Naive thymus-derived CD4-positive, alpha-beta T cell (primary cell): ENCODE measurements at regions not wholly inside any gene's neighbourhood (a gene's known extent, or its start where the extent isn't known, plus 50 kb on each side); places are given as distances from the start of the nearest gene placed in this dataset.
"Not testable (repeated sequence)": the region's sequence is repeated elsewhere in the genome, so short reads cannot be mapped to it uniquely, and the experiment has no call there.

Source experiments
- ATAC-seq: fragments of 150-1000 bp; cut with Tn5 transposase; 2 replicates; pipeline ENCODE4 v1.10.0; 2021; ENCODE audit warnings: mild to moderate bottlenecking, moderate library complexity
- CTCF ChIA-PET: fragments of 350-600 bp; sonication (Branson Sonifier 250); formaldehyde crosslinking; loops from one replicate; lab custom pipeline; 2021; ENCODE audit warnings: antibody characterized with exemption; lab: Charles Lee
- POLR2A ChIA-PET: fragments of 350-600 bp; sonication (Branson Sonifier 250); formaldehyde crosslinking; loops from one replicate; lab custom pipeline; 2021; ENCODE audit warnings: antibody characterized with exemption, inconsistent platforms; lab: Charles Lee
- DNase-seq, 9 donors: peaks; one replicate each; pipeline versions ENCODE4 v3.0.0 to v3.0.0-alpha.2; 2020 to 2022; ENCODE audit warnings: mixed read lengths in 1 of 9
- H3K27ac ChIP-seq: one replicate; pipeline ENCODE4 v1.7.0; 2013; ENCODE audit warnings: mild to moderate bottlenecking, low read depth, low read length, moderate library complexity
- H3K27me3 ChIP-seq, 2 donors: one replicate each; pipeline ENCODE4 v1.7.0; 2013; ENCODE audit warnings: low read length in 2 of 2, mild to moderate bottlenecking in 2 of 2, moderate library complexity in 2 of 2; ENCODE audit not compliant: control insufficient read depth in 2 of 2, insufficient read depth in 2 of 2
- H3K36me3 ChIP-seq, 3 experiments: 1 replicate in 2 of 3; 2 replicates in 1 of 3; pipeline ENCODE4 v1.7.0; 2013; ENCODE audit warnings: low read length in 3 of 3, mild to moderate bottlenecking in 3 of 3, moderate library complexity in 1 of 3; ENCODE audit not compliant: insufficient read depth in 3 of 3, control insufficient read depth in 2 of 3
- H3K4me1 ChIP-seq, 2 donors: one replicate each; pipeline ENCODE4 v1.7.0; 2013; ENCODE audit warnings: low read length in 2 of 2, mild to moderate bottlenecking in 2 of 2, moderate library complexity in 1 of 2; ENCODE audit not compliant: control insufficient read depth in 2 of 2, insufficient read depth in 2 of 2
- H3K4me3 ChIP-seq: 2 replicates; pipeline ENCODE4 v1.7.0; 2013; ENCODE audit warnings: mild to moderate bottlenecking, low read length
- H3K9me3 ChIP-seq, 3 experiments: 1 replicate in 2 of 3; 2 replicates in 1 of 3; pipeline ENCODE4 v1.7.0; 2013; ENCODE audit warnings: low read length in 3 of 3; ENCODE audit not compliant: control insufficient read depth in 2 of 3
- H3K27ac Mint-ChIP-seq, 9 donors: one replicate each; pipeline ENCODE4 v1.8.0; 2020 to 2022; ENCODE audit warnings: mixed read lengths in 9 of 9, mild to moderate bottlenecking in 8 of 9, moderate library complexity in 5 of 9, inconsistent platforms in 2 of 9
- H3K27me3 Mint-ChIP-seq, 5 donors: one replicate each; pipeline ENCODE4 v1.8.0; 2021 to 2022; ENCODE audit warnings: mixed read lengths in 5 of 5, mild to moderate bottlenecking in 1 of 5
- H3K36me3 Mint-ChIP-seq, 5 donors: one replicate each; pipeline ENCODE4 v1.8.0; 2020 to 2022; ENCODE audit warnings: mixed read lengths in 5 of 5, mild to moderate bottlenecking in 3 of 5, inconsistent platforms in 1 of 5
- H3K4me1 Mint-ChIP-seq, 7 donors: one replicate each; pipeline ENCODE4 v1.8.0; 2020 to 2022; ENCODE audit warnings: mixed read lengths in 7 of 7, mild to moderate bottlenecking in 3 of 7, inconsistent platforms in 1 of 7
- H3K4me3 Mint-ChIP-seq, 10 donors: one replicate each; pipeline ENCODE4 v1.8.0; 2020 to 2022; ENCODE audit warnings: mild to moderate bottlenecking in 10 of 10, mixed read lengths in 10 of 10, moderate library complexity in 6 of 10, inconsistent platforms in 2 of 10
- H3K9me3 Mint-ChIP-seq, 11 donors: one replicate each; pipeline ENCODE4 v1.8.0; 2020 to 2022; ENCODE audit warnings: mixed read lengths in 11 of 11, mild to moderate bottlenecking in 4 of 11, inconsistent platforms in 1 of 11, moderate library complexity in 1 of 11
- intact Hi-C, 2 donors: fragments of 100-400 bp; cut with micrococcal nuclease; formaldehyde crosslinking; loops; one replicate each; pipeline ENCODE4 v1.15.1; 2023

GRCh38 chr19:28437390-28438346 is 775.3 kb downstream of the UQCRFS1 start:
- CTCF ChIA-PET: no interaction called here
- H3K4me1 ChIP-seq: no peaks in the 10 kb centered on the region
- no peaks in the 10 kb centered on the region for H3K9me3 ChIP-seq
- H3K27me3 Mint-ChIP-seq: peaks cover 0 to 6% (median 0%) of the 10 kb centered on the region in 5 donors
- H3K36me3 Mint-ChIP-seq: peaks cover 0 to 1% (median 0%) of the 10 kb centered on the region in 5 donors
- H3K27me3 ChIP-seq: no peaks in the 10 kb centered on the region
- no peak overlapping the region for H3K4me3 ChIP-seq
- H3K4me1 Mint-ChIP-seq: peaks cover 0 to 47% (median 0%) of the 10 kb centered on the region in 7 donors
- peak overlapping the region in 2 of 9 donors; percentile 64 to 92 for H3K27ac Mint-ChIP-seq
- intact Hi-C loops: no loop called here
- POLR2A ChIA-PET: no interaction called here
- no peak overlapping the region for H3K4me3 Mint-ChIP-seq
- H3K36me3 ChIP-seq: no peaks in the 10 kb centered on the region
- peaks cover 0 to 15% (median 6%) of the 10 kb centered on the region in 11 donors for H3K9me3 Mint-ChIP-seq
- no peak for ATAC-seq
- no peak overlapping the region for H3K27ac ChIP-seq
- no peak for DNase-seq

DNA sequence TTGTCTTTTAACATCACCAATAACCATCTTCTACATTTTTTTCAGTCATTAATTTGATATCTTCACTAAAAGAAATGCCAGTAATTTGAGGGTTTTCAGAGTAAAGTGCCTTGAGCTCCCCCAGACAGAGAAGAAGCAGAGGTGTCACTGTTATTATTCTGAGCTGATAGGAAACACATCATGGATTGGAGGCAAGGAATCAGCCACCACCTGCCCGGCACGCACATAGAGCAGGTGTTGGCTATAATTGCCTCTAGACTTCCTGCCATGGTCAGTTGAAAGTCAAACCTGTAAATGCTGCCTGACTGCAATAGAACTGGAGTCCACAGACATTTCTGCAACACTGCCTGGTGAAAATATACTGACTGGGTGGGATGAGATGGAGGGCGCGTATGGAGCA is 776.6 kb downstream of the UQCRFS1 start:
- intact Hi-C loops: no loop called here
- Mint-ChIP-seq H3K27ac (peak overlapping the region in 3 of 9 donors; percentile 64 to 92 (median 78)), H3K27me3 (peaks cover 0 to 6% (median 0%) of the 10 kb centered on the region in 5 donors)

DNA sequence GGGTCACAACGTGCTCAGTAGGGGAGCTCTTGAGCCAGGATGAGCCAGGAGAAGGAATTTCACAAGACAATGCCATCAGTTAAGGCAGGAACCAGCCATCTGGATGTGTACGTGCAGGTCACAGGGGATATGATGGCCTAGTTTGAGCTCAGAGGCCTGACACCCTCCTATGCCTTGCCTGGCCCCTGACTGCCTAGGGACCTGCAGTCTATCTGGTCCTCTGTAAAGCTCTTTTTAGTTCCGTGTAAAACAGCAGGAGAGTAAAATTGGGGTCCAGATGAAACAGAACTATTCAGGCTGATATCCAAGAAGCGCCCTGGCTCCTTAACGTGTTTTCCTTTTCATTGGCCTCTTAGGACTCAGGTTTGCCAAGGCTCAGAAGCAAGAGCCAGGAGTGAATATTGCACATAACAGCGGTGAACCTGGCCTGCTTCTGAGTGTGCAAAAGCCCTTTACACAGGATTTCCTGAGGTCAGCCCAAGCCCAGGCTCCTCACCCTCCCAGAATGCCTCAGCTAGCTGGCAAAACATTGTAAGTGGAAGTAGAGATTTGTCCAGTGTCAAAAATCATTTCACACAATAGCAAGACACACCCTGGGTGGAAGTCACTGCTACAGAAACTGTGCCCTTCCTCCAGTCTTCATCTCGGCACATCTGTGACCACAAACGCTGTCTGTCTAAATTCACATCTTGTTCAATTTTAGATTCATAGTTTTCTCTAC is 777.2 kb downstream of the UQCRFS1 start:
- peaks cover 0 to 6% (median 0%) of the 10 kb centered on the region in 5 donors for H3K27me3 Mint-ChIP-seq
- Histone ChIP-seq H3K36me3 (no peaks in the 10 kb centered on the region), H3K27ac (no peak overlapping the region), H3K27me3 (no peaks in the 10 kb centered on the region), H3K4me3 (no peak overlapping the region), H3K4me1 (no peaks in the 10 kb centered on the region), H3K9me3 (no peaks in the 10 kb centered on the region)
- H3K36me3 Mint-ChIP-seq: peaks cover 0 to 5% (median 0%) of the 10 kb centered on the region in 5 donors
- intact Hi-C loops: no loop called here
- peaks cover 0 to 25% (median 9%) of the 10 kb centered on the region in 11 donors for H3K9me3 Mint-ChIP-seq
- ATAC-seq (peak; percentile 41), DNase-seq (no peak)
- H3K4me1 Mint-ChIP-seq: peaks cover 0 to 44% (median 0%) of the 10 kb centered on the region in 7 donors
- H3K4me3 Mint-ChIP-seq: peak overlapping the region in 1 of 10 donors; percentile 15
- CTCF ChIA-PET: no interaction called here
- H3K27ac Mint-ChIP-seq: peak overlapping the region in 3 of 9 donors; percentile 64 to 92 (median 78)
- POLR2A ChIA-PET: no interaction called here

More for the DNA sequence above, 776.6 kb downstream of the UQCRFS1 start:
- H3K9me3 Mint-ChIP-seq: peaks cover 0 to 25% (median 9%) of the 10 kb centered on the region in 11 donors
- no peaks in the 10 kb centered on the region for H3K9me3 ChIP-seq
- ChIA-PET CTCF (no interaction called here), POLR2A (no interaction called here)
- ATAC-seq (no peak), DNase-seq (no peak)
- H3K36me3 Mint-ChIP-seq: peaks cover 0 to 5% (median 0%) of the 10 kb centered on the region in 5 donors
- H3K4me1 Mint-ChIP-seq: peaks cover 0 to 44% (median 0%) of the 10 kb centered on the region in 7 donors
- no peak overlapping the region for H3K27ac ChIP-seq
- no peaks in the 10 kb centered on the region for H3K27me3 ChIP-seq
- H3K4me3 Mint-ChIP-seq: peak overlapping the region in 1 of 10 donors; percentile 11
- H3K4me3 ChIP-seq: no peak overlapping the region
- no peaks in the 10 kb centered on the region for H3K4me1 ChIP-seq
- H3K36me3 ChIP-seq: no peaks in the 10 kb centered on the region

- peak overlapping the region in 1 of 10 donors; percentile 27 for H3K4me3 Mint-ChIP-seq
- CTCF ChIA-PET, H3K27me3 ChIP-seq, H3K27me3 Mint-ChIP-seq, POLR2A ChIA-PET, H3K4me1 ChIP-seq, ATAC-seq, H3K4me3 ChIP-seq, H3K36me3 ChIP-seq, H3K27ac ChIP-seq, intact Hi-C loops, H3K9me3 ChIP-seq, DNase-seq, H3K36me3 Mint-ChIP-seq: not testable (repeated sequence)
- H3K27ac Mint-ChIP-seq: peak overlapping the region in 3 of 9 donors; percentile 64 to 92 (median 78)
- H3K4me1 Mint-ChIP-seq: peaks cover 0 to 44% (median 0%) of the 10 kb centered on the region in 7 donors
- H3K9me3 Mint-ChIP-seq: peaks cover 0 to 25% (median 10%) of the 10 kb centered on the region in 11 donors
Measured at GRCh38 chr19:28434794-28435193, 778.2 kb downstream of the UQCRFS1 start.

GRCh38 chr19:28434365-28434764 is 778.6 kb downstream of the UQCRFS1 start:
- H3K36me3 Mint-ChIP-seq, H3K27me3 Mint-ChIP-seq, DNase-seq, H3K4me3 ChIP-seq, CTCF ChIA-PET, H3K36me3 ChIP-seq, intact Hi-C loops, H3K27me3 ChIP-seq, POLR2A ChIA-PET, ATAC-seq, H3K27ac ChIP-seq, H3K4me3 Mint-ChIP-seq, H3K4me1 ChIP-seq, H3K9me3 ChIP-seq: not testable (repeated sequence)
- Mint-ChIP-seq H3K9me3 (peaks cover 0 to 25% (median 10%) of the 10 kb centered on the region in 11 donors), H3K27ac (peak overlapping the region in 2 of 9 donors; percentile 64 to 92), H3K4me1 (peaks cover 0 to 44% (median 0%) of the 10 kb centered on the region in 7 donors)

GRCh38 chr19:28433166-28433565 is 779.8 kb downstream of the UQCRFS1 start:
- H3K36me3 ChIP-seq, H3K4me3 Mint-ChIP-seq, H3K36me3 Mint-ChIP-seq, H3K4me3 ChIP-seq, H3K27me3 ChIP-seq, H3K4me1 ChIP-seq, CTCF ChIA-PET, H3K27ac ChIP-seq, POLR2A ChIA-PET, H3K9me3 ChIP-seq, intact Hi-C loops, DNase-seq, ATAC-seq, H3K27me3 Mint-ChIP-seq: not testable (repeated sequence)
- H3K9me3 Mint-ChIP-seq: peaks cover 0 to 25% (median 10%) of the 10 kb centered on the region in 11 donors
- H3K4me1 Mint-ChIP-seq: peaks cover 0 to 41% (median 0%) of the 10 kb centered on the region in 7 donors
- peak overlapping the region in 1 of 9 donors; percentile 92 for H3K27ac Mint-ChIP-seq
